Right renal cortex interstitium (tissue), 3 donors: ENCODE measurements at regions not wholly inside any gene's neighbourhood (a gene's known extent, or its start where the extent isn't known, plus 50 kb on each side); places are given as distances from the start of the nearest gene placed in this dataset.
"Not testable (repeated sequence)": the region's sequence is repeated elsewhere in the genome, so short reads cannot be mapped to it uniquely, and the experiment has no call there.

ENCODE experiments used
- DNase-seq, 3 donors: peaks; one replicate each; pipeline ENCODE4 v3.0.0-alpha.2; 2013; ENCODE audit warnings: low read depth in 3 of 3, low spot score in 2 of 3

- DNase-seq, result no peak
Measured at GRCh38 chr2:146412625-146413024, 1432.2 kb upstream of the ACVR2A start.

- DNase-seq, result not testable (repeated sequence)
Measured at GRCh38 chr2:146405402-146406309, 1439.2 kb upstream of the ACVR2A start.

GRCh38 chr2:146403546-146404160 lies 1441.2 kb upstream of the ACVR2A start:
- not testable (repeated sequence) for DNase-seq

GRCh38 chr2:146392631-146393030 lies 1452.2 kb upstream of the ACVR2A start:
- no peak for DNase-seq

- no peak for DNase-seq
Measured at GRCh38 chr2:146392186-146392585, 1452.6 kb upstream of the ACVR2A start.

- DNase-seq, result no peak
Measured at GRCh38 chr2:146388757-146389156, 1456.1 kb upstream of the ACVR2A start.

- no peak for DNase-seq
Measured at GRCh38 chr2:146386096-146386495, 1458.7 kb upstream of the ACVR2A start.

GRCh38 chr2:146385031-146385430 lies 1459.8 kb upstream of the ACVR2A start:
- no peak for DNase-seq

GRCh38 chr2:146376511-146377064 lies 1468.2 kb upstream of the ACVR2A start:
- no peak for DNase-seq

GRCh38 chr2:146374505-146374904 lies 1470.3 kb upstream of the ACVR2A start:
- no peak for DNase-seq

- DNase-seq, result not testable (repeated sequence)
Measured at GRCh38 chr2:146371364-146371763, 1473.5 kb upstream of the ACVR2A start.

- DNase-seq, result no peak
Measured at GRCh38 chr2:146370826-146371225, 1474.0 kb upstream of the ACVR2A start.

- DNase-seq, result no peak
Measured at GRCh38 chr2:146366276-146366675, 1478.6 kb upstream of the ACVR2A start.

- no peak for DNase-seq
Measured at GRCh38 chr2:146365041-146365440, 1479.8 kb upstream of the ACVR2A start.

- no peak for DNase-seq
Measured at GRCh38 chr2:146363731-146364130, 1481.1 kb upstream of the ACVR2A start.

GRCh38 chr2:146351689-146352088 lies 1493.1 kb upstream of the ACVR2A start:
- no peak for DNase-seq

GRCh38 chr2:146349334-146349733 lies 1495.5 kb upstream of the ACVR2A start:
- no peak for DNase-seq

GRCh38 chr2:146324951-146325350 lies 1519.9 kb upstream of the ACVR2A start:
- DNase-seq, result no peak

- DNase-seq, result no peak
Measured at GRCh38 chr2:146323564-146323963, 1521.3 kb upstream of the ACVR2A start.

- DNase-seq, result peak in 2 of 3 donors; percentile 53 to 62
Measured at GRCh38 chr2:146321175-146321574, 1523.7 kb upstream of the ACVR2A start.

GRCh38 chr2:146317959-146318358 lies 1526.9 kb upstream of the ACVR2A start:
- no peak for DNase-seq

GRCh38 chr2:146312899-146313298 lies 1531.9 kb upstream of the ACVR2A start:
- no peak for DNase-seq
